WTC11 (cell line): ENCODE measurements at regions not wholly inside any gene's neighbourhood (a gene's known extent, or its start where the extent isn't known, plus 50 kb on each side); places are given as distances from the start of the nearest gene placed in this dataset.

Source experiments
- ATAC-seq: fragments of 200-7000 bp; cut with Tn5 transposase; 2 replicates; pipeline ENCODE4 v1.10.0; 2021; ENCODE audit warnings: mild to moderate bottlenecking, moderate library complexity
- CTCF ChIA-PET: fragments of 300-600 bp; sonication (Branson Sonifier 250); formaldehyde crosslinking; loops from one replicate; lab custom pipeline; 2021; ENCODE audit warnings: antibody characterized with exemption; lab: Charles Lee
- POLR2A ChIA-PET: fragments of 350-600 bp; sonication (Branson Sonifier 250); formaldehyde crosslinking; loops from one replicate; lab custom pipeline; 2021; ENCODE audit warnings: antibody characterized with exemption; lab: Charles Lee
- DNase-seq: peaks from one replicate; pipeline ENCODE4 v3.0.0; 2021; ENCODE audit warnings: low spot score
- H3K27ac Mint-ChIP-seq: 2 replicates; pipeline ENCODE4 v1.8.0; 2021; ENCODE audit warnings: mixed read lengths
- H3K27me3 Mint-ChIP-seq: 2 replicates; pipeline ENCODE4 v1.8.0; 2021; ENCODE audit warnings: low read depth, mild to moderate bottlenecking, moderate library complexity, mixed read lengths
- H3K36me3 Mint-ChIP-seq: 2 replicates; pipeline ENCODE4 v1.8.0; 2021; ENCODE audit warnings: mixed read lengths
- H3K4me1 Mint-ChIP-seq: 2 replicates; pipeline ENCODE4 v1.8.0; 2022; ENCODE audit warnings: mixed read lengths
- H3K4me3 Mint-ChIP-seq: 2 replicates; pipeline ENCODE4 v1.8.0; 2021; ENCODE audit warnings: mild to moderate bottlenecking, moderate library complexity, mixed read lengths
- H3K9me3 Mint-ChIP-seq: 2 replicates; pipeline ENCODE4 v1.8.0; 2021; ENCODE audit warnings: mixed read lengths
- FOXP1 ChIP-seq: sonication (generic); formaldehyde crosslinking; IDR thresholded peaks from 2 replicates; pipeline ENCODE4 v1.8.0; 2022; ENCODE audit warnings: missing genetic modification reagents, mild to moderate bottlenecking, moderate library complexity, borderline replicate concordance
- FOXP4 ChIP-seq: sonication (generic); formaldehyde crosslinking; IDR thresholded peaks from 2 replicates; pipeline ENCODE4 v1.8.0; 2022; ENCODE audit warnings: mild to moderate bottlenecking, missing genetic modification reagents
- MAX ChIP-seq: sonication (generic); formaldehyde crosslinking; IDR thresholded peaks from 2 replicates; pipeline ENCODE4 v1.8.0; 2022; ENCODE audit warnings: mild to moderate bottlenecking, missing genetic modification reagents
- RELA ChIP-seq: sonication (generic); formaldehyde crosslinking; IDR thresholded peaks from 2 replicates; pipeline ENCODE4 v1.8.1; 2022; ENCODE audit warnings: missing genetic modification reagents, mild to moderate bottlenecking, borderline replicate concordance
- TP53 ChIP-seq: sonication (generic); formaldehyde crosslinking; IDR thresholded peaks from 2 replicates; pipeline ENCODE4 v1.8.1; 2023; ENCODE audit warnings: mild to moderate bottlenecking, missing genetic modification reagents
- ZMAT4 ChIP-seq: fragments of 250-450 bp; sonication (Bioruptor Pico); IDR thresholded peaks from 2 replicates; pipeline ENCODE4 v1.9.0; 2021; ENCODE audit warnings: mild to moderate bottlenecking
- ZNF121 ChIP-seq: sonication (generic); formaldehyde crosslinking; IDR thresholded peaks from 2 replicates; pipeline ENCODE4 v1.8.0; 2023; ENCODE audit warnings: missing genetic modification reagents
- TF ChIP-seq, protein P1 (sequence below): sonication (generic); formaldehyde crosslinking; IDR thresholded peaks from 2 replicates; pipeline ENCODE4 v1.8.0; 2023; ENCODE audit warnings: missing genetic modification reagents
- TF ChIP-seq, protein P2 (sequence below): sonication (generic); formaldehyde crosslinking; IDR thresholded peaks from 2 replicates; pipeline ENCODE4 v1.8.0; 2022; ENCODE audit warnings: missing genetic modification reagents
- TF ChIP-seq, protein P3 (sequence below): sonication (generic); formaldehyde crosslinking; conservative IDR thresholded peaks from 2 replicates; pipeline ENCODE4 v1.8.1; 2022; ENCODE audit warnings: mild to moderate bottlenecking, missing genetic modification reagents
- TF ChIP-seq, protein P4 (sequence below): sonication (generic); formaldehyde crosslinking; IDR thresholded peaks from 2 replicates; pipeline ENCODE4 v1.8.1; 2023; ENCODE audit warnings: mild to moderate bottlenecking, missing genetic modification reagents, moderate library complexity
- TF ChIP-seq, protein P5 (sequence below): sonication (generic); formaldehyde crosslinking; IDR thresholded peaks from 2 replicates; pipeline ENCODE4 v1.8.1; 2023; ENCODE audit warnings: mild to moderate bottlenecking, missing genetic modification reagents

DNA sequence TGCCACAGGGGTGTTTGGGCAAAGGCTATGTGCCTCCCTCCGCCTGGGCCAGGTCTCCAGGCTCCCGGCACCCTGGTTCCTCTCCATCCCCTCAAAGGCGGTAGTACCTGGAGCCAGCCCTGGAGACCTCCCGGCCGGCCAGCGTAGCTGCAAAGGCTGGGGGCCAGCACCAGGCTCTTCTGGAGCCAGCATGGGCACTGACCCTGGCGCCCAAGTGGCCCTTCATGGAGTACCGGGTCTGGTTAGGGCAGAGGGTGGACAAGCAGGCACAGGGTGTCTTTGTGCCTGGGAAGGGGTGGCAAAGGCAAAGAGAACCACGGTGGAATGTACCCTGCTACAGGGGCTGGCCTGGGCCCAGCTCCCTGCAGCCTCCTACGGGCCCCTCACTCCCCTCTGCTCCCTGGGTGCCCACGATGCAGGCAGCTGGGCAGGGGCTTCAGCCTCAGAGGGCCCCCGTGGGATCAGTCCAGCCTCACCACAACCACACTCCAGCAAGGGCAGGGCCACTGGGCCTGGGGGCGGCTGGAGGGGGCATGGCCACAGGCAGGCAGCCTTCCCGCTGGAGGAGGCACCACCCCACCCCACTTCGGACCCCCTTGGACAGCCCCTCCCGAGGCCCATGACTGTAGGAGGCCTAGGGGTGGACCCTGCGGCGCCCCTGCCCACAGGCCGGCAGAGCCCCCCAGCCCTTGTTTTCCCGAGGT lies 112.9 kb upstream of the NKX1-1 start (continued):
- no peak for TF ChIP-seq ZMAT4 (CRISPR knock-in tag)
- TF ChIP-seq, protein P1, sequence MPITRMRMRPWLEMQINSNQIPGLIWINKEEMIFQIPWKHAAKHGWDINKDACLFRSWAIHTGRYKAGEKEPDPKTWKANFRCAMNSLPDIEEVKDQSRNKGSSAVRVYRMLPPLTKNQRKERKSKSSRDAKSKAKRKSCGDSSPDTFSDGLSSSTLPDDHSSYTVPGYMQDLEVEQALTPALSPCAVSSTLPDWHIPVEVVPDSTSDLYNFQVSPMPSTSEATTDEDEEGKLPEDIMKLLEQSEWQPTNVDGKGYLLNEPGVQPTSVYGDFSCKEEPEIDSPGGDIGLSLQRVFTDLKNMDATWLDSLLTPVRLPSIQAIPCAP (CRISPR knock-in tag): no peak
- TF ChIP-seq, protein P2, sequence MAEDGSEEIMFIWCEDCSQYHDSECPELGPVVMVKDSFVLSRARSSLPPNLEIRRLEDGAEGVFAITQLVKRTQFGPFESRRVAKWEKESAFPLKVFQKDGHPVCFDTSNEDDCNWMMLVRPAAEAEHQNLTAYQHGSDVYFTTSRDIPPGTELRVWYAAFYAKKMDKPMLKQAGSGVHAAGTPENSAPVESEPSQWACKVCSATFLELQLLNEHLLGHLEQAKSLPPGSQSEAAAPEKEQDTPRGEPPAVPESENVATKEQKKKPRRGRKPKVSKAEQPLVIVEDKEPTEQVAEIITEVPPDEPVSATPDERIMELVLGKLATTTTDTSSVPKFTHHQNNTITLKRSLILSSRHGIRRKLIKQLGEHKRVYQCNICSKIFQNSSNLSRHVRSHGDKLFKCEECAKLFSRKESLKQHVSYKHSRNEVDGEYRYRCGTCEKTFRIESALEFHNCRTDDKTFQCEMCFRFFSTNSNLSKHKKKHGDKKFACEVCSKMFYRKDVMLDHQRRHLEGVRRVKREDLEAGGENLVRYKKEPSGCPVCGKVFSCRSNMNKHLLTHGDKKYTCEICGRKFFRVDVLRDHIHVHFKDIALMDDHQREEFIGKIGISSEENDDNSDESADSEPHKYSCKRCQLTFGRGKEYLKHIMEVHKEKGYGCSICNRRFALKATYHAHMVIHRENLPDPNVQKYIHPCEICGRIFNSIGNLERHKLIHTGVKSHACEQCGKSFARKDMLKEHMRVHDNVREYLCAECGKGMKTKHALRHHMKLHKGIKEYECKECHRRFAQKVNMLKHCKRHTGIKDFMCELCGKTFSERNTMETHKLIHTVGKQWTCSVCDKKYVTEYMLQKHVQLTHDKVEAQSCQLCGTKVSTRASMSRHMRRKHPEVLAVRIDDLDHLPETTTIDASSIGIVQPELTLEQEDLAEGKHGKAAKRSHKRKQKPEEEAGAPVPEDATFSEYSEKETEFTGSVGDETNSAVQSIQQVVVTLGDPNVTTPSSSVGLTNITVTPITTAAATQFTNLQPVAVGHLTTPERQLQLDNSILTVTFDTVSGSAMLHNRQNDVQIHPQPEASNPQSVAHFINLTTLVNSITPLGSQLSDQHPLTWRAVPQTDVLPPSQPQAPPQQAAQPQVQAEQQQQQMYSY (CRISPR knock-in tag): no peak

DNA sequence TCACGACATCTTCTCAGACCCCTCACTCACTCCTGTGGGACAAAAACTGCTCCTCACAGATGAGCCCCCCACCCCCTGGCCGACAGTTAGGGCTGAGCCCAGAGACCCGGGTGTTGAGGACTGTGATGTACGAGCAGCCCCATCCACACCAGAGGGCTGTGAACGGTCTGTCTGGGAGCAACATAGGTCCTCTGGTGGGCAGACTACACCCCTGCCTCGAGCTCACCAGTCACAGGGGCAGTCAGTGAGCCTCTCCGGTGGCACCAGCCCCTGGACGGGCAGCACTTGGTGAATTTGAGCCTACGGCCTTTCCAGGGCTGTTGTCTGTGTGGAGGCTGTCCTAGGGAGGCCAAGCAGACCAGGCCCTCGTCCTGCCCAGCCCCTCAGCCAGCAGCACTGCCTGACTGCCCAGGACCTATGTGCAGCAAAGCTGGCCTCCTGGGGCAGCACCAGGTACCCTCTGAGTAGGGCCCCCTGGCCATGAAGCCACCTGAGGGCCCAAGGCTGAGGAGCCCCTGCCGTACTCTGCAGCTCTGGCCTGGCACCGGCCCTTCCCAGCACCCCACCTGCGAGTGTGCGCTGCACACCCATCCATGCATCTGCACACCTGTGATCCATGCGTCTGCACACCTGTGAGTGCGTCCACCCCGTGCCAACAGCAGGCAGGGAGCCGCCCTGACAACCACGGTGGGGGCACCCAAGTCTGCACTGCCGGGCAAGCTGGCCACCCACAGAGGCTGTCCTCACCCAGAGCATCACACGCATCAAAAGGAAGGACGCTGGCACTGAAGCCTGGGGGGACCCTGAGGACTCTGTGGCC lies 111.6 kb upstream of the NKX1-1 start:
- TF ChIP-seq, protein P3, sequence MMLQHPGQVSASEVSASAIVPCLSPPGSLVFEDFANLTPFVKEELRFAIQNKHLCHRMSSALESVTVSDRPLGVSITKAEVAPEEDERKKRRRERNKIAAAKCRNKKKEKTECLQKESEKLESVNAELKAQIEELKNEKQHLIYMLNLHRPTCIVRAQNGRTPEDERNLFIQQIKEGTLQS (CRISPR knock-in tag): no peak
- TF ChIP-seq, protein P2 (CRISPR knock-in tag): no peak
- no peak for TF ChIP-seq TP53 (CRISPR knock-in tag)
- no peak for TF ChIP-seq ZNF121 (CRISPR knock-in tag)
- TF ChIP-seq, protein P4, sequence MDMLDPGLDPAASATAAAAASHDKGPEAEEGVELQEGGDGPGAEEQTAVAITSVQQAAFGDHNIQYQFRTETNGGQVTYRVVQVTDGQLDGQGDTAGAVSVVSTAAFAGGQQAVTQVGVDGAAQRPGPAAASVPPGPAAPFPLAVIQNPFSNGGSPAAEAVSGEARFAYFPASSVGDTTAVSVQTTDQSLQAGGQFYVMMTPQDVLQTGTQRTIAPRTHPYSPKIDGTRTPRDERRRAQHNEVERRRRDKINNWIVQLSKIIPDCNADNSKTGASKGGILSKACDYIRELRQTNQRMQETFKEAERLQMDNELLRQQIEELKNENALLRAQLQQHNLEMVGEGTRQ: no peak
- no peak for TF ChIP-seq MAX (CRISPR knock-in tag)
- no peak for TF ChIP-seq FOXP1 (CRISPR knock-in tag)
- Mint-ChIP-seq H3K27me3 (peaks cover 8% of the 10 kb centered on the region), H3K4me1 (no peaks in the 10 kb centered on the region), H3K4me3 (no peak overlapping the region), H3K27ac (no peak overlapping the region), H3K9me3 (no peaks in the 10 kb centered on the region), H3K36me3 (no peaks in the 10 kb centered on the region)
- ChIA-PET POLR2A (no interaction called here), CTCF (no interaction called here)
- DNase-seq: no peak
- ATAC-seq: no peak

DNA sequence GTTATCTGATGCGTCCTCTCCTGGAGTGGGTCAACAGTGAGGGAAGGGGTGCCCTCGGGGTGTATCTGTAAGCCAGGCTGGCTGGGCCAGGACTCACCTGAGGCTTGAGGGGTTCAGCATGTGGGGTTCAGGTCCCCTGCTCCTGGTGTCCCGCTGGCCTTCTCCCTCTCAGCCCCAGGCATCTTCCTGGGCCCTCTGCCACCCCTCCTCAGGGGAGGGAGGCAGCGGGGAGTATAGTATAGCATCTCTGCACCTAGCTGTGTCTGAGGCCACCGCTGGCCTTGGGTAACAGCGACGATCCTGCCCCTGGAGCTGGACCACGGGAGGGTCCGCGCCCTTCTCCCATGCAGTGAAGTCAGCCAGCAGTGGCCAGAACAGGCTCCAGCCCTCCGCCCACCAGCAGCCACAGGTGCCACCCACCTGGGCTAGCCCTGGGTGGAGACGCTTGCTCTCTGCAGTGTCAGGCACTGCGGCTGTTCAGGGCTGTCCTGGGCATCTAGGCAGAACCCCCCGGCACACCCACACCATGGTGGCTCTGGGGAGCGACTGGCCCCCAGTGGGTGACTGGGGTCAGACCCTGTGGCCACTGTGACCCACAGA lies 110.7 kb upstream of the NKX1-1 start:
- POLR2A ChIA-PET: no interaction called here
- Mint-ChIP-seq H3K9me3 (no peaks in the 10 kb centered on the region), H3K27me3 (peaks cover 5% of the 10 kb centered on the region), H3K4me3 (no peak overlapping the region), H3K4me1 (no peaks in the 10 kb centered on the region), H3K27ac (no peak overlapping the region), H3K36me3 (no peaks in the 10 kb centered on the region)
- DNase-seq (no peak), ATAC-seq (no peak)
- CTCF ChIA-PET: no interaction called here
- TF ChIP-seq, protein P3 (CRISPR knock-in tag): no peak
- TF ChIP-seq RELA (CRISPR knock-in tag): no peak
- TF ChIP-seq FOXP4 (CRISPR knock-in tag): no peak
- no peak for TF ChIP-seq ZNF121 (CRISPR knock-in tag)
- no peak for TF ChIP-seq ZMAT4 (CRISPR knock-in tag)
- TF ChIP-seq, protein P5, sequence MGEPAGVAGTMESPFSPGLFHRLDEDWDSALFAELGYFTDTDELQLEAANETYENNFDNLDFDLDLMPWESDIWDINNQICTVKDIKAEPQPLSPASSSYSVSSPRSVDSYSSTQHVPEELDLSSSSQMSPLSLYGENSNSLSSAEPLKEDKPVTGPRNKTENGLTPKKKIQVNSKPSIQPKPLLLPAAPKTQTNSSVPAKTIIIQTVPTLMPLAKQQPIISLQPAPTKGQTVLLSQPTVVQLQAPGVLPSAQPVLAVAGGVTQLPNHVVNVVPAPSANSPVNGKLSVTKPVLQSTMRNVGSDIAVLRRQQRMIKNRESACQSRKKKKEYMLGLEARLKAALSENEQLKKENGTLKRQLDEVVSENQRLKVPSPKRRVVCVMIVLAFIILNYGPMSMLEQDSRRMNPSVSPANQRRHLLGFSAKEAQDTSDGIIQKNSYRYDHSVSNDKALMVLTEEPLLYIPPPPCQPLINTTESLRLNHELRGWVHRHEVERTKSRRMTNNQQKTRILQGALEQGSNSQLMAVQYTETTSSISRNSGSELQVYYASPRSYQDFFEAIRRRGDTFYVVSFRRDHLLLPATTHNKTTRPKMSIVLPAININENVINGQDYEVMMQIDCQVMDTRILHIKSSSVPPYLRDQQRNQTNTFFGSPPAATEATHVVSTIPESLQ: no peak
